ENCODE measurements at regions not wholly inside any gene's neighbourhood (a gene's known extent, or its start where the extent isn't known, plus 50 kb on each side); places are given as distances from the start of the nearest gene placed in this dataset.

DNA sequence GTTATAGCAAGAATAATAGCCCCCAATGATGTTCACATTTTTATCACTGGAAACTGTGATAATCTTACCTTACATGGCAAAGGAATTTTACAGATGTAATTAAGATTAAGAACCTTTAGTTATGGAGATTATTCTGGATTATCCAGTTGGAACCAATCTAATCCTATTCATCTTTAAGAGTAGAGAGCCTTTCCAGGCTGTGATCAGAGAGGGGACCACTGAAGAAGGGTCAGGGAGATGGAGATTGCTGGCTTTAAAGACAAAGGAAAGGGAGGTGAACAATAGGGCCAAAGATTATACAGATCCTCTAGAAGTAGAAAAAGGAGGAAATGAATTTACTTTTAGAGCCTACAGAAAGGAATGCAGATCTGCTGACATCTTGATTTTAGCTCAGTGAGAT is 253.5 kb upstream of the GRIN3A start:
- DNase-seq (ENCODE audit: low read depth in 1 of 2, low spot score in 1 of 2), result no peak
- Histone ChIP-seq H3K27ac (replicated peaks) (no peak overlapping the region), H3K4me3 (replicated peaks; ENCODE audit: insufficient read depth, low read length) (no peak overlapping the region), H3K27me3 (ENCODE audit: insufficient read depth, poor library complexity, severe bottlenecking) (no peaks in the 10 kb centered on the region)
- TF ChIP-seq, protein P1, sequence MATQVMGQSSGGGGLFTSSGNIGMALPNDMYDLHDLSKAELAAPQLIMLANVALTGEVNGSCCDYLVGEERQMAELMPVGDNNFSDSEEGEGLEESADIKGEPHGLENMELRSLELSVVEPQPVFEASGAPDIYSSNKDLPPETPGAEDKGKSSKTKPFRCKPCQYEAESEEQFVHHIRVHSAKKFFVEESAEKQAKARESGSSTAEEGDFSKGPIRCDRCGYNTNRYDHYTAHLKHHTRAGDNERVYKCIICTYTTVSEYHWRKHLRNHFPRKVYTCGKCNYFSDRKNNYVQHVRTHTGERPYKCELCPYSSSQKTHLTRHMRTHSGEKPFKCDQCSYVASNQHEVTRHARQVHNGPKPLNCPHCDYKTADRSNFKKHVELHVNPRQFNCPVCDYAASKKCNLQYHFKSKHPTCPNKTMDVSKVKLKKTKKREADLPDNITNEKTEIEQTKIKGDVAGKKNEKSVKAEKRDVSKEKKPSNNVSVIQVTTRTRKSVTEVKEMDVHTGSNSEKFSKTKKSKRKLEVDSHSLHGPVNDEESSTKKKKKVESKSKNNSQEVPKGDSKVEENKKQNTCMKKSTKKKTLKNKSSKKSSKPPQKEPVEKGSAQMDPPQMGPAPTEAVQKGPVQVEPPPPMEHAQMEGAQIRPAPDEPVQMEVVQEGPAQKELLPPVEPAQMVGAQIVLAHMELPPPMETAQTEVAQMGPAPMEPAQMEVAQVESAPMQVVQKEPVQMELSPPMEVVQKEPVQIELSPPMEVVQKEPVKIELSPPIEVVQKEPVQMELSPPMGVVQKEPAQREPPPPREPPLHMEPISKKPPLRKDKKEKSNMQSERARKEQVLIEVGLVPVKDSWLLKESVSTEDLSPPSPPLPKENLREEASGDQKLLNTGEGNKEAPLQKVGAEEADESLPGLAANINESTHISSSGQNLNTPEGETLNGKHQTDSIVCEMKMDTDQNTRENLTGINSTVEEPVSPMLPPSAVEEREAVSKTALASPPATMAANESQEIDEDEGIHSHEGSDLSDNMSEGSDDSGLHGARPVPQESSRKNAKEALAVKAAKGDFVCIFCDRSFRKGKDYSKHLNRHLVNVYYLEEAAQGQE (IDR thresholded peaks at IDR 0.05; ENCODE audit: insufficient replicate concordance, low read depth), result no peak
- TF ChIP-seq GABPA (IDR thresholded peaks at IDR 0.05; ENCODE audit: low read depth) (no peak), POLR2AphosphoS5 (IDR thresholded peaks at IDR 0.05; ENCODE audit: low read depth) (no peak), SPI1 (IDR thresholded peaks at IDR 0.05; ENCODE audit: borderline replicate concordance, low read depth) (no peak)
- TF ChIP-seq, protein P2, sequence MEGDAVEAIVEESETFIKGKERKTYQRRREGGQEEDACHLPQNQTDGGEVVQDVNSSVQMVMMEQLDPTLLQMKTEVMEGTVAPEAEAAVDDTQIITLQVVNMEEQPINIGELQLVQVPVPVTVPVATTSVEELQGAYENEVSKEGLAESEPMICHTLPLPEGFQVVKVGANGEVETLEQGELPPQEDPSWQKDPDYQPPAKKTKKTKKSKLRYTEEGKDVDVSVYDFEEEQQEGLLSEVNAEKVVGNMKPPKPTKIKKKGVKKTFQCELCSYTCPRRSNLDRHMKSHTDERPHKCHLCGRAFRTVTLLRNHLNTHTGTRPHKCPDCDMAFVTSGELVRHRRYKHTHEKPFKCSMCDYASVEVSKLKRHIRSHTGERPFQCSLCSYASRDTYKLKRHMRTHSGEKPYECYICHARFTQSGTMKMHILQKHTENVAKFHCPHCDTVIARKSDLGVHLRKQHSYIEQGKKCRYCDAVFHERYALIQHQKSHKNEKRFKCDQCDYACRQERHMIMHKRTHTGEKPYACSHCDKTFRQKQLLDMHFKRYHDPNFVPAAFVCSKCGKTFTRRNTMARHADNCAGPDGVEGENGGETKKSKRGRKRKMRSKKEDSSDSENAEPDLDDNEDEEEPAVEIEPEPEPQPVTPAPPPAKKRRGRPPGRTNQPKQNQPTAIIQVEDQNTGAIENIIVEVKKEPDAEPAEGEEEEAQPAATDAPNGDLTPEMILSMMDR (IDR thresholded peaks at IDR 0.05; ENCODE audit: insufficient read depth, low read length), result no peak

DNA sequence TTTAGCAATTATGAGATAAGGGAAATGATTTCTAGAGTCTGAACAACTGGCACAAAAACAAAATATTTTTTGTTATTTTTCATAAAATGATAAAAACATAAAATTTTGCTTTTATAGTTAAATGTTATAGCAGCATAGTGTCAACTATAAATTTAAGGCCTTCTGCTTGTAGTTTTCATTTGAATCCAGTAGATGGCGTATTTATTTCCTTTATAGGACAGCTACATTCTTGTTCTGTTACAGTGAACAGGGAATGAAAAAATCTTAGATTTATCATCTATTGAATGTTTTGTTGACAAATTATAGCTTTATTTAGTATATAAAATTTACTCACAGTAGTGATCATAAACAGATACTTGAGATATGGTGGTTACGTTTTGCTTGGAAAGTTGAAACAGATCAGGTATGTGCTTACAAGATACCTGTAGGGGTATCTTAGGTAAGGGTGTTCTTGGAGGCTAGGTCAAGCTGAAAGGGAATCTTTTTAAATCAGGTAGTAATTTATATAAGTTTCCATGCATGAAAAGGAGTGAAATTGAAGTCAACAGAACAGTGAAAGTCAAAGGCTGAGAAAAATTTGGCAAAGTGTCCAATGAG is 239.3 kb upstream of the GRIN3A start:
- no peak for DNase-seq (ENCODE audit: low read depth in 1 of 2, low spot score in 1 of 2)
- Histone ChIP-seq H3K27me3 (ENCODE audit: insufficient read depth, poor library complexity, severe bottlenecking) (no peaks in the 10 kb centered on the region), H3K27ac (replicated peaks) (no peak overlapping the region), H3K4me3 (replicated peaks; ENCODE audit: insufficient read depth, low read length) (no peak overlapping the region)
- TF ChIP-seq POLR2AphosphoS5 (IDR thresholded peaks at IDR 0.05; ENCODE audit: low read depth), result no peak

DNA sequence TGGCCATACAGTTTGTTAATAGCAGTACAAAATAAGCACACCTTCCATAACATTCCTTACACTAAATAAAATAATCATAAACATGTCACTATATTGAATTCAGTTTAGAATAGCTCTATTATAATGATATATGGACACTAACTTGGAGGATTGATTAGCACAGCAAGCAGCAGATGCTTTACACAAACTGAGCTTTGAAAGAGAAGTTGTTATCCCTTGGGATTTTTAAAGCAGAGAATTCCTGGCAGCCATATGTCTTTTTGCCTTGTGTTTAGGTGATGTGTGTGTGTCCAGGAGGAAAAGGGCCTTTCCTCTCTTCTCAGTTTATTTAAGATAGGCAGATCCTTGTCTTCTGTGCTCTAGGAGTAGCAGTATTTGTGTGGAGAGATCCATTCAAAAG is 232.2 kb upstream of the GRIN3A start:
- H3K27ac ChIP-seq (replicated peaks), result no peak overlapping the region
- no peak for TF ChIP-seq GABPA (IDR thresholded peaks at IDR 0.05; ENCODE audit: low read depth)
- TF ChIP-seq, protein P2 (IDR thresholded peaks at IDR 0.05; ENCODE audit: insufficient read depth, low read length), result no peak
- TF ChIP-seq POLR2AphosphoS5 (IDR thresholded peaks at IDR 0.05; ENCODE audit: low read depth), result no peak
- TF ChIP-seq, protein P1 (IDR thresholded peaks at IDR 0.05; ENCODE audit: insufficient replicate concordance, low read depth), result no peak
- TF ChIP-seq SPI1 (IDR thresholded peaks at IDR 0.05; ENCODE audit: borderline replicate concordance, low read depth), result no peak
- no peak for DNase-seq (ENCODE audit: low read depth in 1 of 2, low spot score in 1 of 2)
- no peaks in the 10 kb centered on the region for H3K27me3 ChIP-seq (ENCODE audit: insufficient read depth, poor library complexity, severe bottlenecking)
- H3K4me3 ChIP-seq (replicated peaks; ENCODE audit: insufficient read depth, low read length), result no peak overlapping the region

DNA sequence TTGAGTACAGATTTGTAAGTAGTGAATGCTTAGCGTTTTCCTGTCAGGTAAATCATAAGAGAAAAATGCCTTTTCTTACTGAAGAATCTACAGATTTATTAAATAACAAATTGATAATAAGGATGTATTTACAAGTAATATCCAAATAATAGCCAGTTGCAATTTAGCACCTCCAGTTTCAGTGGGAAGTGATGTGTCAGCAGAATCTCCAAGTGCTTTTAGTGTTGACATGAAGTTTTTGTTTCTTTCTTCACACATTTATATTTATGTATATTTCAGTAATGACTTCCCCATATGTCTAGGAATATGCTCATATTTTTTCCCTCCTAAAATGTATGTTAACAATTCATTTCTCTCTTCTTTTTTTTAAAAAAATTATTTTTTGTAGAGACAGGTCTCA is 229.9 kb upstream of the GRIN3A start:
- Histone ChIP-seq H3K27ac (replicated peaks) (no peak overlapping the region), H3K27me3 (ENCODE audit: insufficient read depth, poor library complexity, severe bottlenecking) (no peaks in the 10 kb centered on the region), H3K4me3 (replicated peaks; ENCODE audit: insufficient read depth, low read length) (no peak overlapping the region)
- no peak for DNase-seq (ENCODE audit: low read depth in 1 of 2, low spot score in 1 of 2)
- TF ChIP-seq POLR2AphosphoS5 (IDR thresholded peaks at IDR 0.05; ENCODE audit: low read depth), result no peak
- no peak for TF ChIP-seq SPI1 (IDR thresholded peaks at IDR 0.05; ENCODE audit: borderline replicate concordance, low read depth)
- TF ChIP-seq, protein P1 (IDR thresholded peaks at IDR 0.05; ENCODE audit: insufficient replicate concordance, low read depth), result no peak
